LNCaP clone FGC (cell line): ENCODE measurements at regions not wholly inside any gene's neighbourhood (a gene's known extent, or its start where the extent isn't known, plus 50 kb on each side); places are given as distances from the start of the nearest gene placed in this dataset.
A peak's percentile ranks its signal among the peaks of the same experiment; 100 is the strongest.

Source experiments
- DNase-seq: peaks from one replicate; pipeline ENCODE4 v3.0.0-alpha.2; 2011; ENCODE audit warnings: low read depth
- H3K4me3 ChIP-seq: 2 replicates; pipeline ENCODE4 v1.5.1; 2011; ENCODE audit warnings: mild to moderate bottlenecking, low read depth, low read length, control low read depth
- TF ChIP-seq, protein P1 (sequence below): IDR thresholded peaks from 2 replicates; pipeline ENCODE4 v1.5.1; 2012; ENCODE audit warnings: mild to moderate bottlenecking; ENCODE audit not compliant: control insufficient read depth, insufficient read depth; ENCODE audit errors: extremely low read depth

DNA sequence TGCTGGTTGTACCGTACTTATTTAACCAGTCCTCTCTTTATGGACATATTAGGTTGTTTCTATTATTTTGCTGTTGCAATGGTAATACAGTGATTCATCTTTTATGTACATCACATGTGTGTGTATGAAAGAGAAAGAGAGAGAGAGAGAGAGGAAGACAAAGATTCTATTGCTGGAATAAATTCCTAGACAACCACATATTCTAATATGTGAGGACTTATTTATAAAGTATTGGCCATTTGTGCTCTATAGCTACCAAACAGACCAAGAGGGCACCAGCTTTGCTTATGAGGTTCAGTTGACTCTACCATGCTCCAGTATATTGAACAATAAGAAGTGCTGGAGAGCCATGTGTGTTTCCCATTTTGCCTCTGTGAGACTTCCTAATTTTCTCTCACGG is 513.5 kb downstream of the DMAC1 start:
- DNase-seq, result no peak
- TF ChIP-seq, protein P1, sequence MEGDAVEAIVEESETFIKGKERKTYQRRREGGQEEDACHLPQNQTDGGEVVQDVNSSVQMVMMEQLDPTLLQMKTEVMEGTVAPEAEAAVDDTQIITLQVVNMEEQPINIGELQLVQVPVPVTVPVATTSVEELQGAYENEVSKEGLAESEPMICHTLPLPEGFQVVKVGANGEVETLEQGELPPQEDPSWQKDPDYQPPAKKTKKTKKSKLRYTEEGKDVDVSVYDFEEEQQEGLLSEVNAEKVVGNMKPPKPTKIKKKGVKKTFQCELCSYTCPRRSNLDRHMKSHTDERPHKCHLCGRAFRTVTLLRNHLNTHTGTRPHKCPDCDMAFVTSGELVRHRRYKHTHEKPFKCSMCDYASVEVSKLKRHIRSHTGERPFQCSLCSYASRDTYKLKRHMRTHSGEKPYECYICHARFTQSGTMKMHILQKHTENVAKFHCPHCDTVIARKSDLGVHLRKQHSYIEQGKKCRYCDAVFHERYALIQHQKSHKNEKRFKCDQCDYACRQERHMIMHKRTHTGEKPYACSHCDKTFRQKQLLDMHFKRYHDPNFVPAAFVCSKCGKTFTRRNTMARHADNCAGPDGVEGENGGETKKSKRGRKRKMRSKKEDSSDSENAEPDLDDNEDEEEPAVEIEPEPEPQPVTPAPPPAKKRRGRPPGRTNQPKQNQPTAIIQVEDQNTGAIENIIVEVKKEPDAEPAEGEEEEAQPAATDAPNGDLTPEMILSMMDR, result no peak
- H3K4me3 ChIP-seq, result no peak overlapping the region

DNA sequence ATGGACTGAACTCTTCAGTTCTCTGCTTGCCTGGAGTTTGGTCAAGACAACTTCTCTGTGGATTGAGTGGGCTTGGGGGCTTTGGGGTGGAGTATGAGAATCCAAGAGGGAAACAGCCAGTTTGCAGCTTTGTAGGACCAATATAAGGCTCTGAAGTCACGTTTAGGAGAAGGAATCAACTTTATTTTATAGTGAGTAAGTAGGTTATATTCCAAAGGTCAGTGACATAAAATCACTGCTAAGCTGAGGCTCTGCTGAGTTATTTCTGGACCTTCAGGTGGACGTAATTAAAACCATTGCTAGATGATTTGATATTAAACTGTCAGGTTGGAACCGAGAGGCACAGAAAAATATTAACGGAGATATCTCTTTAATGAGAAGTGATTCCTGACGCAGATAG is 514.4 kb downstream of the DMAC1 start:
- DNase-seq, result no peak
- TF ChIP-seq, protein P1, result no peak
- no peak overlapping the region for H3K4me3 ChIP-seq

DNA sequence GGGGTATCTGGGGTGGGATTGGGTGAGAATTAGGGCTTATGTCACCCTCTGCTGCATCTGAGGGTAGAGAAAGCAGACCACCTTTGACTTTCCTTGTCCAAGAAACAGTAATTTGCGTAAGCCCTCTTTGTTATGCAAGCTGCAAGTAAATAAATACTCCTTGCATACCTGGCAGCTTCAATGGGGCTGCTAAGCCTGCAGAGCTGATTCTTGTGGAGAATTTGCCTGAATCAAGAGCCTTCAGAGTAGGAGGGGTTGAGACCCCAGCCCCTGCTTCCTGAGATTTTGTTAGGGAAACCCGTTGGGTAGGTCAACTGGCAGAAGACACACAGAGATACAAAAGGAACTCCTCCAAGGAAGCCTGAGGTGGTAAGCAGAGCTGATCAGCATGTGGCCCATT is 515.1 kb downstream of the DMAC1 start:
- TF ChIP-seq, protein P1, result no peak

DNA sequence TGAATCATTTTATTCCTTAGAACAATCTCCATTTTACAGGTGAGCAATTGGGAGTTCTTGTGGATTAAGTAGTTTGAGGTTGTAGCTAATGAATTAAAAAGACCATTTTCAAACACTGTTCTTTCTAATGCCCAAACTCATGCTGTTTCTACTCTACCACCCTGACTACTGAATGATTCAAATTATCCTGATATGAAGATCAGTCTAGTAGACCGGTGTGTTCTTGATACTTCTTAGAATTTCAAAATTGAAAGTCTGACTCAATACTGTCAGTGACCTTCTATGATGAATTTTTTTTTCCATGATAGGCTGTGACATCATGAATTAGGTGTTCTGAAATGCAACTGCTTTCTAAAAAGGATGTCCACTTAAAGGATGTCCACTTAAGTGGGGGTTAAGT is 515.5 kb downstream of the DMAC1 start:
- H3K4me3 ChIP-seq, result no peak overlapping the region
- no peak for DNase-seq
- TF ChIP-seq, protein P1, result no peak

More for the DNA sequence above, 515.1 kb downstream of the DMAC1 start:
- no peak for DNase-seq
- H3K4me3 ChIP-seq, result no peak overlapping the region

DNA sequence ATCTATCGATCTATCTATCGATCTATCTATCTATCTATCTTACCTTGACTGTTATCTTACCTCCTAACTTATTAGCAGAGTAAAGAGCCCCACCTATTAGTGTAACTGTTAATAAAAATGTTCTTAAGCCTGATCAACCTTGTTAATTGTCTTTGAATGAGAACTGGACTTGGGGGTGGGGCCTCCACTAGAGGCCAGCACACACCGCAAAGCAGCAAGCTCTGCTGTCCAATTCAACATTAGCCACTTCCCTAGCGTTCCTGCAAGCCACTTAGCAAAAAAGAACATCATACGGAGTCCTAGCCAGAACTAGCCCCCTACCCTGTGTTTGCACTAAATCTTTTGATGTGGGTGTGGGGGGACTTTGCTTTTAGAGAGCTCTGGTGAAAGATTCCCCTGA is 515.8 kb downstream of the KDM4C start:
- H3K4me3 ChIP-seq, result no peak overlapping the region
- TF ChIP-seq, protein P1, result peak; percentile 64
- DNase-seq, result no peak

DNA sequence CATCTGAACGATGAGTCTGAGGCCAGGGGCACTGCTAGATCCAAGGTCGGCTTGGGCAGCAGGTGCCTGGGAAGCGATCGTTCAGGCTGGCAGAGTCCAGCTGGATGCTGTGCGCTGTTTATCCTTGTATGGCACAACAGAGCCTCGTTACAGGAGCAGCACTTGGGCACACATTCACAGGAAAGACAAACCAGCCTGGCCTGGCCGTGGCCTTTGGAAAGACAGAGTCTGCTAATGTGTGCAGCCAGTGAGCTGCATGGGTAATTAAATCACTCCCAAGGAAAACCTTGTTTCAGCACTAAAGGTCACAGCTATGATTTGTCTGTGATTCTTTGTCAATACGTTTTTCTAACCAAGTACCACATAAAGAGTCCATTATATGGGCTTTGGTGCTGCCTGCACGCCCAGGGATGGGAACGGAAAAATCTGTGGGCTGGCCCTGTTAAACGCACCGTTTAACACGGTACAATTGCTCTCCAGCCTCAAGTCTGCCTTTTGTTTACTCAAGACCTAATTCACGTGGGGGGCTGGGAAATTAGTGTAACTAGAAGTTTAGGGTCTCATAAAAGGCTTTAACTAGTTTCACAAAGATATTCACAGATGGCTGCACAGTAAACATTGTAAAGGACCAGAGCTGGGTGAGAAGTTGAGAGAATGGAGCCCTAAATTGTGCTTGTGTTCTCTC is 509.3 kb downstream of the KDM4C start:
- peak; percentile 46 for DNase-seq
- TF ChIP-seq, protein P1, result no peak
- H3K4me3 ChIP-seq, result no peak overlapping the region

DNA sequence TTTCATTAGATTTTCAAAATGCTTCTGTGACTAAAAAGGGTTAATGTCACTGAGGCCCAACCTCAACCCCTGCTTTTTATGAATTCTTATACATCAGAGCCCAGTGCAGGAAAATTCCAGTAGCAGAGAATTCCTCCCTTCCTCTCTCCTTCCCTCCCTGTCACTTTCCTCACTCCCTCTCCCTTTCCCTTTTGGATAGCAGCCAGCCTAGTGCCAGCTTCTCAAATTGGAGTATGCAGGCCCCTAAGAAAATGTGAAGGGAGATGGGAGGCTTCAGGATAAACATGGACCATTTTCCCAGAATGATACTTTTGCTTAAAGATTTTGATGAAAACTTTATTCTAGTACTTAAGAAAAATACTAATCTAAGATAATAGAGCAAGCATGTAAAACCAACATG is 507.4 kb downstream of the KDM4C start:
- DNase-seq, result no peak
- H3K4me3 ChIP-seq, result no peak overlapping the region
- TF ChIP-seq, protein P1, result no peak
